Psoas muscle (tissue), 7 donors: ENCODE measurements at regions not wholly inside any gene's neighbourhood (a gene's known extent, or its start where the extent isn't known, plus 50 kb on each side); places are given as distances from the start of the nearest gene placed in this dataset.
A peak's percentile ranks its signal among the peaks of the same experiment; 100 is the strongest.

Experiments
- ATAC-seq, 4 donors: fragments of 200-7000 bp; cut with Tn5 transposase; one replicate each; pipeline ENCODE4 v1.9.1; 2020; ENCODE audit warnings: moderate library complexity in 3 of 4, mild to moderate bottlenecking in 2 of 4
- DNase-seq, 2 donors: peaks; one replicate each; pipeline ENCODE4 v3.0.0-alpha.2; 2020
- H3K27ac ChIP-seq: fragments of 200-600 bp; one replicate; pipeline ENCODE4 v1.8.0; 2022
- H3K27me3 ChIP-seq, 3 donors: fragments of 200-600 bp in 1 of 3; one replicate each; pipeline versions ENCODE4 v1.6.1 to v1.8.0; 2013 to 2022; ENCODE audit warnings: low read length in 2 of 3, mild to moderate bottlenecking in 2 of 3, moderate library complexity in 1 of 3; ENCODE audit not compliant: insufficient read depth in 3 of 3
- H3K36me3 ChIP-seq, 2 donors: fragments of 200-600 bp in 1 of 2; one replicate each; pipeline versions ENCODE4 v1.6.1 to v1.8.0; 2013 to 2022; ENCODE audit warnings: low read depth in 1 of 2, mild to moderate bottlenecking in 1 of 2, moderate library complexity in 1 of 2; ENCODE audit not compliant: insufficient read depth in 1 of 2
- H3K4me1 ChIP-seq: fragments of 200-600 bp; one replicate; pipeline ENCODE4 v1.8.0; 2022
- H3K4me3 ChIP-seq: fragments of 200-600 bp; one replicate; pipeline ENCODE4 v1.8.0; 2022; ENCODE audit warnings: mild to moderate bottlenecking
- H3K9me3 ChIP-seq: fragments of 200-600 bp; one replicate; pipeline ENCODE4 v1.8.0; 2022
- WGBS, 3 donors: extraction: QIAGEN DNeasy Blood & Tissue Kit; methylation state at CpG; one replicate each; pipeline versions ENCODE4 v1.1.6 to v1.1.7; 2013; 5-methylcytosine and 5-hydroxymethylcytosine counted together
- intact Hi-C, 2 donors: fragments of 100-400 bp; cut with DNase I; formaldehyde crosslinking; loops; one replicate each; pipeline versions ENCODE4 v1.11.0 to v1.14.2; 2022
- TF ChIP-seq, protein P1 (sequence below): fragments of 200-600 bp; IDR thresholded peaks from one replicate; pipeline ENCODE4 v1.8.0; 2022; ENCODE audit warnings: antibody characterized with exemption
- donor health status: healthy with polysubstance abuse.
- donor health status: DM: no; HTN: no; CAD: no; lungs with moderate emphysema.
- donor health status: Bipolar disorder and iron deficiency.
- donor health status: healthy.
- donor health status: DM: yes; HTN: yes; CAD: no.
- donor health status: DM: no; HTN: no; CAD: no.
- donor health status: DM: yes; HTN: yes; CAD: no.

DNA sequence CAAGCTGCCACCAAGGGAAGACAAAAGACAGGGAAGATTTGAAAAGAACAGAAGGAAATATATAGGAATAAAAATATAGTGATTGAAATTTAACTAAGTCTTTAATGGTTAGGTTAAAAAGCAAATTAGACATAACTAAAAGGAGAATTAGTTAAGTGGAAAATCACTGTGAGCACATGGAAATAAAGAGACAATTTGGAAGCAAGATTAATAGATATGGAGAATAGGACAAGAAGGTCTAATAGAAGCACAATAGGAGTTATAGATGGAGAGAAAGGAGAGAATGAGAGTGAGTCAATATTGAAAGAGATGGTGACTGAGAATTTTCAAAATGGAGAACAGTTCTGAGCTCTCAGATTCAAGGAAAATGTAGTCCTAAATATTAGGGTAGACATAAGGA is 176.9 kb downstream of the ASB1 start:
- Histone ChIP-seq H3K4me3 (no peak overlapping the region), H3K9me3 (peaks cover 16% of the 10 kb centered on the region), H3K27me3 (peaks cover 0 to 4% (median 0%) of the 10 kb centered on the region in 3 donors), H3K27ac (no peak overlapping the region), H3K4me1 (no peaks in the 10 kb centered on the region), H3K36me3 (no peaks in the 10 kb centered on the region)
- intact Hi-C loops = no loop called here
- DNase-seq (no peak), ATAC-seq (no peak)
- TF ChIP-seq, protein P1, sequence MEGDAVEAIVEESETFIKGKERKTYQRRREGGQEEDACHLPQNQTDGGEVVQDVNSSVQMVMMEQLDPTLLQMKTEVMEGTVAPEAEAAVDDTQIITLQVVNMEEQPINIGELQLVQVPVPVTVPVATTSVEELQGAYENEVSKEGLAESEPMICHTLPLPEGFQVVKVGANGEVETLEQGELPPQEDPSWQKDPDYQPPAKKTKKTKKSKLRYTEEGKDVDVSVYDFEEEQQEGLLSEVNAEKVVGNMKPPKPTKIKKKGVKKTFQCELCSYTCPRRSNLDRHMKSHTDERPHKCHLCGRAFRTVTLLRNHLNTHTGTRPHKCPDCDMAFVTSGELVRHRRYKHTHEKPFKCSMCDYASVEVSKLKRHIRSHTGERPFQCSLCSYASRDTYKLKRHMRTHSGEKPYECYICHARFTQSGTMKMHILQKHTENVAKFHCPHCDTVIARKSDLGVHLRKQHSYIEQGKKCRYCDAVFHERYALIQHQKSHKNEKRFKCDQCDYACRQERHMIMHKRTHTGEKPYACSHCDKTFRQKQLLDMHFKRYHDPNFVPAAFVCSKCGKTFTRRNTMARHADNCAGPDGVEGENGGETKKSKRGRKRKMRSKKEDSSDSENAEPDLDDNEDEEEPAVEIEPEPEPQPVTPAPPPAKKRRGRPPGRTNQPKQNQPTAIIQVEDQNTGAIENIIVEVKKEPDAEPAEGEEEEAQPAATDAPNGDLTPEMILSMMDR = no peak

DNA sequence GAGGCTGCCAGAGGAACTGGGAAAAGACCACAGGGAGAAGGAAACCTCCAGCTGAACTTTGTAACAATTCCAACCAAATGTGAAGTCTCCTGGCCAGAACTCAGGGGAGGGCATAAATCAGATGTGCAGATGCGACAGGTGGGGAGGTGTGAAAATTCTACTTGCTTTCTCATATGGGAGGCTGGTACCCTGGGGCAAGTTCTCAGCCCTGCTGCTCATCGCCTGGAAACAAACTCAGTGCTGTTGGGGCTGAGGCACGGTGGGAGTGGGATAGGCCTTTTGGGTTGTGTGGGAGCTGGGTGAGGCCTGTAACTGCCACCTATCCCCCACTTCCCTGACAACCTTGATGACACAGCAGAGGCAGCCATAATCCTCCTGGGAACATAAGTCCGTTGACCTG is 179.6 kb downstream of the ASB1 start:
- no peak overlapping the region for H3K27ac ChIP-seq
- no peaks in the 10 kb centered on the region for H3K36me3 ChIP-seq
- ATAC-seq (peak in 1 of 4 donors; percentile 52), DNase-seq (no peak)
- WGBS, 3 donors = 82 to 84% (median 82%) methylated on average over 4 of the region's 4 CpGs
- TF ChIP-seq, protein P1 = no peak
- peaks cover 0 to 4% (median 0%) of the 10 kb centered on the region in 3 donors for H3K27me3 ChIP-seq
- intact Hi-C loops = no loop called here
- H3K4me1 ChIP-seq = no peaks in the 10 kb centered on the region
- H3K4me3 ChIP-seq = no peak overlapping the region
- peaks cover 20% of the 10 kb centered on the region for H3K9me3 ChIP-seq

DNA sequence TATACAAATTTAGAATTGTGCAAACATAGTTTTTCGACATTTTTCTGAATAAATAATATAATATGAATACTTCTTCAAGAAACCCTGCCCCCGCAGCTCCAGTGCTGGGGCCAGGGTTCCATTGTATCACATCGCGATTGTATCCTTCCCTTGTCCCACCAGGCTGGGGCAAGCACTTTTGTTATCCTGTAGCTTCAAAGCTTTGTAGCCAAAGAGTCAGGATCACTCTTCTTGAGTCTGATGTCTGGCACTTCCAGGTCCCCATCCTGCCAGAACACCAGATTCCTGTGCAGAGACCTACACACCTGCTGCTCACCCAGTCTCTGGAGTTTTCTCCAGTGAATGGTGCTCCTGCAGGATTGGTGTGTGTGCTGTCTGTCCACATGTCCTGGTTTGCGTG is 186.9 kb downstream of the ASB1 start:
- Histone ChIP-seq H3K36me3 (no peaks in the 10 kb centered on the region), H3K4me3 (no peak overlapping the region), H3K9me3 (peaks cover 4% of the 10 kb centered on the region), H3K27me3 (no peaks in the 10 kb centered on the region), H3K4me1 (no peaks in the 10 kb centered on the region), H3K27ac (no peak overlapping the region)
- DNase-seq (no peak), ATAC-seq (no peak)
- TF ChIP-seq, protein P1 = no peak
- intact Hi-C loops = no loop called here
- WGBS, 3 donors = 72 to 93% (median 87%) methylated on average over 5 of the region's 5 CpGs

DNA sequence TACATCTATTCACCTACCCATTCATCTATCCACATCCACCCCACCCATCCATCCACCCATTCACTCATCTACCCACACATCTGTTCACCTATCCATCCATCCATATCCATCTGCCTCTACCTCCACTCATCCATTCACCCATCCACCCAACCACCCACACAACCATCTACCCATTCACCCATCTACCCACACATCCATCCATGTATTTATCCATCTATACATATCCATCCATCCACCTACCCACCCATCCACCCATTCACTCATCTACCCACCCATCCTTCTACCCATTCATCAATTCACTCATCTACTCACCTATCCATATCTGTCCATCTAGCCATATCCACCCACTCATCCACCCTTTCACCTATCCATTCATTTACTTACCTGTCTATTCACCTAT is 187.6 kb downstream of the ASB1 start:
- TF ChIP-seq, protein P1 = no peak
- no peaks in the 10 kb centered on the region for H3K4me1 ChIP-seq
- H3K4me3 ChIP-seq = no peak overlapping the region
- no peaks in the 10 kb centered on the region for H3K36me3 ChIP-seq
- DNase-seq (no peak), ATAC-seq (no peak)
- H3K27ac ChIP-seq = no peak overlapping the region
- no peaks in the 10 kb centered on the region for H3K27me3 ChIP-seq
- intact Hi-C loops = no loop called here
- peaks cover 4% of the 10 kb centered on the region for H3K9me3 ChIP-seq

DNA sequence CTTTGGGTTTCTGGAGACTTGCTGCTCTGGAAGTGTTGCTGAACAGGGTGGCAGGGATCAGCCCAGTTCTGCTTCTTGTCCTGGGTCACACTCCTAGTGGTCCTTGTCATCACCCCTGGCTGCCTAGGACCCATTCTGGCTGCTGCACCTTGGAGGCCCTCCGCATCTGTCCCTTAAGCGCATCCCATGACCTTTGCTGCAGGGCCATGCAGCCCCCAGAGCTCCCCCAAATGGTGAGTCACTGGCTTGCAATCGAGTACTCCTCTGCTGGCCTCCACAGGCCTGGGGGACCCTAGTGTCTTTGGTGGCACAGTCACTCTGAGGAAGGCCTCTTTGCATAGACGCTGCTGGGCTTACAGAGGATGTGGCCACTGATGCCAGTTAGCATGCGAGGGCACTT is 188.5 kb downstream of the ASB1 start:
- Histone ChIP-seq H3K4me3 (no peak overlapping the region), H3K27ac (no peak overlapping the region), H3K4me1 (no peaks in the 10 kb centered on the region), H3K36me3 (no peaks in the 10 kb centered on the region), H3K9me3 (no peaks in the 10 kb centered on the region), H3K27me3 (no peaks in the 10 kb centered on the region)
- WGBS, 3 donors = 72 to 78% (median 77%) methylated on average over 5 of the region's 5 CpGs
- intact Hi-C loops = no loop called here
- ATAC-seq = no peak
- TF ChIP-seq, protein P1 = no peak
- no peak for DNase-seq
